Right kidney (tissue), 1 donor: ENCODE measurements at regions not wholly inside any gene's neighbourhood (a gene's known extent, or its start where the extent isn't known, plus 50 kb on each side); places are given as distances from the start of the nearest gene placed in this dataset.
"Not testable (repeated sequence)": the region's sequence is repeated elsewhere in the genome, so short reads cannot be mapped to it uniquely, and the experiment has no call there.

Source experiments
- DNase-seq: peaks from one replicate; pipeline ENCODE4 v3.0.0-alpha.2; 2016

GRCh38 chr5:89065919-89066318 lies 182.9 kb upstream of the MEF2C start:
- no peak for DNase-seq

DNA sequence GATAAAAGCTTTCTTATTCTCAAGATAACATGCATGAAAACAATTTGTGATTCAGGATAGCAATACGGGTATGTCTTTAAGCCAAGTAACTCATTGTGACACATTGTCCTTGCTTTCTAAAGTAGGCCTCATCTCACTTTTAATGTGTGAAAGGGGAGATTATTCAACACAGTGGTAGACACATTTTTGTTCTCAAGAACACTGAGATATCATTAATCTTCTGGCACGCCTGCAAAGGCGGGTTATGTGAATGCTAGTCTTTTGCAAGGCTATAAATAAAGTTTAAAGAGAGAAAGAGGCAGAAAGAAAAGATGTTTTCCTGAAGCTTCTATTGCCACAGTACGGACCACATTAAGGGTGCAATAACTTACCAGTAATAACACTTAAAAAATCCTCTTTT lies 181.8 kb upstream of the MEF2C start:
- DNase-seq, result no peak

- DNase-seq, result no peak
Measured at GRCh38 chr5:89064054-89064453, 181.1 kb upstream of the MEF2C start.

DNA sequence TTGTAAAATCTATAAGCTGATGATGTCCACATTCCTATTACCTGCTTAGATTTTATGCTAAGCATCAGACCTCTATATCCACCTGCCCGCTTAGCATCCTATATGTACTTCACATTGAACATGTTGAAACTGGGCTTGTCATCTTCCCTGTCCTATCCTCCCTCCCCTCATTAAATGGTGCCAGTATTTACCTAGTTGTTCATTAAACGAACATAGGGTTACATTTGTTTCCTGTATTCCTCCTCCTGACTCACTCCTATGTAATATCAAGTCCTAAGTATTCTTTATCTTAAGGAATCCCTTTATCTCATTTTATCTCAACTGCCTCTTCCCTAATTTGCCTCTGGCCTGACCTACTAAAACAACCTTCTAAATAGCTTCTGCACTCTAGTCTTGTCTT lies 177.8 kb upstream of the MEF2C start:
- DNase-seq, result no peak

- no peak for DNase-seq
Measured at GRCh38 chr5:89059274-89059673, 176.3 kb upstream of the MEF2C start.

GRCh38 chr5:89055695-89056085 lies 172.7 kb upstream of the MEF2C start:
- no peak for DNase-seq

- DNase-seq, result no peak
Measured at GRCh38 chr5:89055015-89055694, 172.2 kb upstream of the MEF2C start.

DNA sequence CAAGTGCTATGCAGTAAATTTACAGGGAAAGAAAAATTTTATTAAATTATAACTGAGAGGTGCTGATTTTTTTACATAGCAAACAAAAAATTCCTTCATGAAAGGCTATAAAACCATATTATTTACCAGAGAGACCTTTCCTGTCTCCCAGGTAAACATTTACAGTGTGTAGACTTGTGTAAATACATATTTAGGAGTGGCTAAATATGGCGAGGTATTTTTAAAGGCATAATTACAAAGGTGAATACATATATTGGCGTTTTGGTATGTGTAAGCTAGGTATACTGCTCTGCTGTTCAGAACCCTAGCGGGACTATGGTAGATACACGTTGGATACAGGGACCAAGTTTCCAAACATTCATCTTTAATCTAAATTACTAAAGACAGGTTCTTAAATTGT lies 170.6 kb upstream of the MEF2C start:
- DNase-seq, result no peak

DNA sequence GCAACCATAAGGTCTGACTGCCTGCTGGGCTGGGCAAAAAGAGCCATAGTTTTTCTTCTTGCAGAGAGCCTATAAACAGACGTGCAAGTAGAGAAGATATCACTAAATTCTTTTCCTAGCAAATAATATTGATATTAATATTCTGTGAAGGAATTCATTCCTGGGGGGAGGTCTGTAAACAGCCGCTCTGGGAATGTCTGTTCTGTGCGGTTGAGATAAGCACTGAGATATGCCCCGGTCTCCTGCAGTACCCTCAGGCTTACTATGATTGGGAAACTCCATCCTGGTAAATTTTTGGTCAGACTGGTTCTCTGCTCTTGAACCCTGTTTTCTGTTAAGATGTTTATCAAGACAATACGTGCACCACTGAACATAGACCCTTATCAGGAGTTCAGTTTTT lies 167.1 kb upstream of the MEF2C start:
- not testable (repeated sequence) for DNase-seq

DNA sequence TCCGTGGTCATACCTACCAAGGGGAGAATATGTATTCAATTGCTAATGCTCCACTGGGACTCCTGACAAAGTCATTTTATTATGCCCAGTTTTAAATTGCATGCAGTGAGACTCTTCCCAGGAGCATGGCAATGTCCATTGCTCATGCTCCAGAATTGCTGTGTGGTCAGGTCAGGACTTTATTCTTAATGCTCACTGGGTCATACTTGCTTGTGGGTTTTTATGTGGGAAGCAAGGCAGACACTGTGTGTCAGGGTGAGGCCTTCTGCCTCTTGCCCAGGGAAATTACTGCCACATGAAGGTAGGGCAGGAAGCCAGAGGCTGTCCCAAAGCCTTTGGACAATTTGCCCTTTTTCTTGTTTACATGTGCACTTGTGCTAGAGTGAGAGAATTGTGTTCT lies 164.6 kb upstream of the MEF2C start:
- DNase-seq, result no peak

- no peak for DNase-seq
Measured at GRCh38 chr5:89045216-89045615, 162.2 kb upstream of the MEF2C start.

GRCh38 chr5:89044674-89045200 lies 161.8 kb upstream of the MEF2C start:
- no peak for DNase-seq

DNA sequence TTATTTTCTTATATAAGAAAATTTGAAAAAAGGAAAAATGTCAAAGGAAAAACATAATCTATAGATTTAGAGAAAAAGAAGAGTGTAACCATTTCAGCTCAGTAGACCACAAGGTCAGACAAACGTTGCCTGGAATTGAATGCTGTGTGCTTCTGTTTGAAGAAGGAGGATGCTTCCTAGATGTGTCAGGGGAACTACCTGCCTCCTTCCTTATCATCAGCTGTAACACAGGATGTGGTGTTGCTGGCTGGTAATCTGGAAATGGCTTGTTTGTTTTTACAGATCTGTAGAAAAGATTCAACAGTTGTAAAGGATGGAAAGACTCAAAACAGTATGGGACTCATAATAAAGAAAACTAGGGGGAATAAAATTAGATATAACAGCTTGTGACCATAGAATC lies 160.7 kb upstream of the MEF2C start:
- DNase-seq, result no peak

- DNase-seq, result no peak
Measured at GRCh38 chr5:89042746-89043145, 159.8 kb upstream of the MEF2C start.

DNA sequence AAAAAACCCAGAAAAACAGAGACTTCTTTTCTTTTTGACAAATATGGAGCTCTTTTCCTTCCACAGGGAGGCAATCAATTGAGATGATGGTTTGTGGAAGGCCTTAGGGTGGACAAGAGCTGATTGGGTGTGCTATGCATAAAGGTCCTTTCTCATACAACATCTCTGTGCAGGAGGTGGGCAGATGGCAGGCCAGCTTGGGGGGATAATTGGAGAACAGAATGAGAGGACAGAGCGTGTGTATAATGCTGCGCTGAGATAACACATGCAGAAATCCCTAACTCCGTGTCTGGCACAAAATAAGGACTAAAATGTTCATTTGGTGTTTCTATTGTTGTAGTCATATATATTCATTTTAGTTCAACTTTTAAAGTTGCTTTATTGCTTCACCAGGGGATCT lies 159.0 kb upstream of the MEF2C start:
- no peak for DNase-seq

DNA sequence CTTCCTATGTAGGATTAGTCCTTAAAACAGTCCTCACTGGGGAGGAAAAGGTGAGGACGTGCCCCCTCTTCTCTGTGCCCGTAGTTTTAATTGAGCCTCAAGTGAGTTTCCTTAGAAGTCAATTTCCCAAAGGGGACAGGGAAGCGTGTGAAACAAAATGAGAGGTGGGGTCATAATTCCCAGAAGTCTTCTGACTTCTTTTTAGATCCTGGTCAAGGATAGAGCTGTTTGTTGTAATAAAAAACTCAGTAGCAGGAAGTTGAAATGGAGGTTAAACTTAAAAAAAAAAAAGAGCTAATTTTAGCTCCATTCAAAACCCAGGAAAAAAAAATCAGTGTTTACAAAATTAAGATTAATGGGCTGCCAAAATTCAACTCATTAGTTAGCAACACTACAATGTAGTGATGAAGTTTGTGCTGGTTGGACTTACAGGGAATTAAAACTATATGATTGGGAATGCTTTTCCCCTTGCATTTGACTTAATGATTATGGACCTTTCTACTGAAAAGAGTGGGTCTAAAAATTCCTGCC lies 158.3 kb upstream of the MEF2C start:
- no peak for DNase-seq

- no peak for DNase-seq
Measured at GRCh38 chr5:89036704-89037489, 153.9 kb upstream of the MEF2C start.

GRCh38 chr5:89036166-89036565 lies 153.2 kb upstream of the MEF2C start:
- no peak for DNase-seq

DNA sequence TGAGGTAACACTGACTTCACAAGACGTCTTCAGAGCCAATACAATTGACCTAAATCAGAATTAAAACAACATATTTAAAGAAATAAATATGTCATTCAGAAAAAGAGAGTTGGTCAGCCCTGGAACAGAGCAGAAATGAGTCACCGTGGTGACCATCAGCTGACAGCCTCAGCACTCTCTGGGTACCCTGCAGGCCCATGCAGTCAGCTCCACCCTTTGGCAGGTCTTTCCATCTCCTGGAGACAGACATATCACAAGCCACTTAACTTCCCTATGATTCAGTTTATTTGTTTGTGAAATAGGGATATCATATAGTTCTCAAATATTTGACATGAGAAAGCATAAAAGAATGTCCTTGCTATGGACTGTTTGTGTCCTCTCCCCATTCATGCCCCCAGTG lies 151.6 kb upstream of the MEF2C start:
- no peak for DNase-seq

DNA sequence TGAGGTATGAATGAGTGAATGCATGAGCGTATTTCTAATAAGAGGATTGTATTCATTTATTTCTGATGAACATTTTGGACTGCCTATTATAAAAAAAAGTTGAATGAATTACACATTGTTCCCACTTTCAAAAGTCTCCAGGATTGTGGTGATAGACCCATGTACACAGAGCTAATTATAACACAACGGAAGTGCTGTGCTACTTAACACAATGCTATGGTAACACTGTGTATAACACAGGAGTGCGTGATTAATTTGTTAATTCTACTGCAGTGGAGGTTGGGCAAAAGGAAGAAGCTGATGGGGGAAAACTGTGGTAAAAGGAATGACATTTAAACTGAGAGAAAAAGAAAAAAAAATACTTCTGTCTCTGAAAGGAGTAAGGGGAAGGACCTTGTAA lies 147.8 kb upstream of the MEF2C start:
- DNase-seq, result no peak

DNA sequence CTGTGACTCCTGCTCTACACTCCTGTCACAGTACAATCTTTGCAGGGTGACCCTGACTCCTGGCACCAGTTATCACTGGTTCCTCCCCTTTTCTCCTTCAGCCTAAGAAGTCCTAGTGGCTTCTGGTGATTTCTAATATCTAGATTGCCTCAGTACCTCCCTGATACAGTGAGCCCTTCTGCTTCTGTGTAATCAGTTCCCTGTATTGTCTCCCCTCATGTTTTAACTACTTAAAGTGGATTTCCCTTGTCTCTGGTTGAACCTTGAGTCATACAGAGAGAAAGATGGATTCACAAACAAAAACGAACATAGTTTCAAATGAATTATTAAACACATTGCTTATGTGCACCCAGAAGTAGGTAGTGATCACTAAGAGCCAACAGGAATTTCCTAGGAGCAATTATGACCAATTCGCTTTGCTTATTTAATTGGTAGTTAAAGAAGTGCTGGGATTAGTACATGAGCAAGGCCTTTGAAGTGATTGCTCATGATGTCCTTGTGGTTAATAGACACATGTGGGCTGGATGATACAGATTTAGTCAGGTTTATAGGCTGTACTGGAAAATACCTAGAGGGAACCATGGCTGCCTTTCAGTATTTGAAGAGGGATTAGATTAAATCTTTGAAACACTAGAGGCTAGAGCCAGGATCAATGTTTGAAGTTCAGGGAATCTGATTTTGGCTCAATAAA lies 145.8 kb upstream of the MEF2C start:
- DNase-seq, result no peak

- no peak for DNase-seq
Measured at GRCh38 chr5:89024045-89024444, 141.1 kb upstream of the MEF2C start.
